Naive thymus-derived CD4-positive, alpha-beta T cell (primary cell): ENCODE measurements at regions not wholly inside any gene's neighbourhood (a gene's known extent, or its start where the extent isn't known, plus 50 kb on each side); places are given as distances from the start of the nearest gene placed in this dataset.

Experiments
- ATAC-seq: fragments of 150-1000 bp; cut with Tn5 transposase; 2 replicates; pipeline ENCODE4 v1.10.0; 2021; ENCODE audit warnings: mild to moderate bottlenecking, moderate library complexity
- CTCF ChIA-PET: fragments of 350-600 bp; sonication (Branson Sonifier 250); formaldehyde crosslinking; loops from one replicate; lab custom pipeline; 2021; ENCODE audit warnings: antibody characterized with exemption; lab: Charles Lee
- POLR2A ChIA-PET: fragments of 350-600 bp; sonication (Branson Sonifier 250); formaldehyde crosslinking; loops from one replicate; lab custom pipeline; 2021; ENCODE audit warnings: antibody characterized with exemption, inconsistent platforms; lab: Charles Lee
- DNase-seq, 9 donors: peaks; one replicate each; pipeline versions ENCODE4 v3.0.0 to v3.0.0-alpha.2; 2020 to 2022; ENCODE audit warnings: mixed read lengths in 1 of 9
- H3K27ac ChIP-seq: one replicate; pipeline ENCODE4 v1.7.0; 2013; ENCODE audit warnings: mild to moderate bottlenecking, low read depth, low read length, moderate library complexity
- H3K27me3 ChIP-seq, 2 donors: one replicate each; pipeline ENCODE4 v1.7.0; 2013; ENCODE audit warnings: low read length in 2 of 2, mild to moderate bottlenecking in 2 of 2, moderate library complexity in 2 of 2; ENCODE audit not compliant: control insufficient read depth in 2 of 2, insufficient read depth in 2 of 2
- H3K36me3 ChIP-seq, 3 experiments: 1 replicate in 2 of 3; 2 replicates in 1 of 3; pipeline ENCODE4 v1.7.0; 2013; ENCODE audit warnings: low read length in 3 of 3, mild to moderate bottlenecking in 3 of 3, moderate library complexity in 1 of 3; ENCODE audit not compliant: insufficient read depth in 3 of 3, control insufficient read depth in 2 of 3
- H3K4me1 ChIP-seq, 2 donors: one replicate each; pipeline ENCODE4 v1.7.0; 2013; ENCODE audit warnings: low read length in 2 of 2, mild to moderate bottlenecking in 2 of 2, moderate library complexity in 1 of 2; ENCODE audit not compliant: control insufficient read depth in 2 of 2, insufficient read depth in 2 of 2
- H3K4me3 ChIP-seq: 2 replicates; pipeline ENCODE4 v1.7.0; 2013; ENCODE audit warnings: mild to moderate bottlenecking, low read length
- H3K9me3 ChIP-seq, 3 experiments: 1 replicate in 2 of 3; 2 replicates in 1 of 3; pipeline ENCODE4 v1.7.0; 2013; ENCODE audit warnings: low read length in 3 of 3; ENCODE audit not compliant: control insufficient read depth in 2 of 3
- H3K27ac Mint-ChIP-seq, 9 donors: one replicate each; pipeline ENCODE4 v1.8.0; 2020 to 2022; ENCODE audit warnings: mixed read lengths in 9 of 9, mild to moderate bottlenecking in 8 of 9, moderate library complexity in 5 of 9, inconsistent platforms in 2 of 9
- H3K27me3 Mint-ChIP-seq, 5 donors: one replicate each; pipeline ENCODE4 v1.8.0; 2021 to 2022; ENCODE audit warnings: mixed read lengths in 5 of 5, mild to moderate bottlenecking in 1 of 5
- H3K36me3 Mint-ChIP-seq, 5 donors: one replicate each; pipeline ENCODE4 v1.8.0; 2020 to 2022; ENCODE audit warnings: mixed read lengths in 5 of 5, mild to moderate bottlenecking in 3 of 5, inconsistent platforms in 1 of 5
- H3K4me1 Mint-ChIP-seq, 7 donors: one replicate each; pipeline ENCODE4 v1.8.0; 2020 to 2022; ENCODE audit warnings: mixed read lengths in 7 of 7, mild to moderate bottlenecking in 3 of 7, inconsistent platforms in 1 of 7
- H3K4me3 Mint-ChIP-seq, 10 donors: one replicate each; pipeline ENCODE4 v1.8.0; 2020 to 2022; ENCODE audit warnings: mild to moderate bottlenecking in 10 of 10, mixed read lengths in 10 of 10, moderate library complexity in 6 of 10, inconsistent platforms in 2 of 10
- H3K9me3 Mint-ChIP-seq, 11 donors: one replicate each; pipeline ENCODE4 v1.8.0; 2020 to 2022; ENCODE audit warnings: mixed read lengths in 11 of 11, mild to moderate bottlenecking in 4 of 11, inconsistent platforms in 1 of 11, moderate library complexity in 1 of 11
- intact Hi-C, 2 donors: fragments of 100-400 bp; cut with micrococcal nuclease; formaldehyde crosslinking; loops; one replicate each; pipeline ENCODE4 v1.15.1; 2023

GRCh38 chr5:38046103-38046502 is 206.3 kb upstream of the GDNF start:
- intact Hi-C loops: no loop called here
- Mint-ChIP-seq H3K9me3 (peaks cover 0 to 3% (median 0%) of the 10 kb centered on the region in 11 donors), H3K36me3 (no peaks in the 10 kb centered on the region), H3K27ac (no peak overlapping the region), H3K4me3 (no peak overlapping the region), H3K4me1 (peaks cover 0 to 1% (median 0%) of the 10 kb centered on the region in 7 donors), H3K27me3 (peaks cover 0 to 9% (median 4%) of the 10 kb centered on the region in 5 donors)
- Histone ChIP-seq H3K27me3 (no peaks in the 10 kb centered on the region), H3K4me1 (no peaks in the 10 kb centered on the region), H3K36me3 (no peaks in the 10 kb centered on the region), H3K27ac (no peak overlapping the region), H3K4me3 (no peak overlapping the region), H3K9me3 (no peaks in the 10 kb centered on the region)
- ATAC-seq (no peak), DNase-seq (no peak)
- ChIA-PET CTCF (no interaction called here), POLR2A (no interaction called here)

- H3K36me3 ChIP-seq: no peaks in the 10 kb centered on the region
- no peak overlapping the region for H3K27ac Mint-ChIP-seq
- intact Hi-C loops: no loop called here
- ATAC-seq (no peak), DNase-seq (no peak)
- no peak overlapping the region for H3K4me3 ChIP-seq
- peaks cover 0 to 3% (median 0%) of the 10 kb centered on the region in 11 donors for H3K9me3 Mint-ChIP-seq
- H3K27me3 Mint-ChIP-seq: peaks cover 0 to 6% (median 4%) of the 10 kb centered on the region in 5 donors
- H3K4me1 ChIP-seq: no peaks in the 10 kb centered on the region
- ChIA-PET CTCF (no interaction called here), POLR2A (no interaction called here)
- H3K36me3 Mint-ChIP-seq: no peaks in the 10 kb centered on the region
- no peak overlapping the region for H3K27ac ChIP-seq
- H3K27me3 ChIP-seq: no peaks in the 10 kb centered on the region
- H3K4me3 Mint-ChIP-seq: no peak overlapping the region
- peaks cover 0 to under 1% (median 0%) of the 10 kb centered on the region in 7 donors for H3K4me1 Mint-ChIP-seq
- no peaks in the 10 kb centered on the region for H3K9me3 ChIP-seq
Observed at GRCh38 chr5:38045446-38045845, 205.6 kb upstream of the GDNF start.

GRCh38 chr5:38039826-38040225 is 200.0 kb upstream of the GDNF start:
- Histone ChIP-seq H3K9me3 (no peaks in the 10 kb centered on the region), H3K4me3 (no peak overlapping the region), H3K4me1 (no peaks in the 10 kb centered on the region), H3K36me3 (no peaks in the 10 kb centered on the region), H3K27ac (no peak overlapping the region), H3K27me3 (no peaks in the 10 kb centered on the region)
- peaks cover 0 to 7% (median 3%) of the 10 kb centered on the region in 5 donors for H3K27me3 Mint-ChIP-seq
- no peak overlapping the region for H3K4me3 Mint-ChIP-seq
- POLR2A ChIA-PET: no interaction called here
- intact Hi-C loops: no loop called here
- H3K36me3 Mint-ChIP-seq: no peaks in the 10 kb centered on the region
- ATAC-seq (no peak), DNase-seq (no peak)
- no peaks in the 10 kb centered on the region for H3K4me1 Mint-ChIP-seq
- H3K9me3 Mint-ChIP-seq: peaks cover 0 to 13% (median 0%) of the 10 kb centered on the region in 11 donors
- CTCF ChIA-PET: interaction anchor here (0.6 kb wide), 1 partner anchor 88 kb away, joined by 3 read pairs; no protein-coding TSS in a partner anchor
- no peak overlapping the region for H3K27ac Mint-ChIP-seq

- H3K4me1 ChIP-seq: no peaks in the 10 kb centered on the region
- intact Hi-C loops: no loop called here
- POLR2A ChIA-PET: no interaction called here
- no peak overlapping the region for H3K27ac ChIP-seq
- ATAC-seq (no peak), DNase-seq (no peak)
- Mint-ChIP-seq H3K9me3 (peaks cover 0 to 13% (median 0%) of the 10 kb centered on the region in 11 donors), H3K36me3 (no peaks in the 10 kb centered on the region), H3K27ac (no peak overlapping the region), H3K4me3 (no peak overlapping the region), H3K27me3 (peaks cover 0 to 7% (median 3%) of the 10 kb centered on the region in 5 donors), H3K4me1 (no peaks in the 10 kb centered on the region)
- no peaks in the 10 kb centered on the region for H3K36me3 ChIP-seq
- no peaks in the 10 kb centered on the region for H3K9me3 ChIP-seq
- H3K4me3 ChIP-seq: no peak overlapping the region
- CTCF ChIA-PET: no interaction called here
- H3K27me3 ChIP-seq: no peaks in the 10 kb centered on the region
Observed at GRCh38 chr5:38039091-38039490, 199.2 kb upstream of the GDNF start.

GRCh38 chr5:38036765-38037164 is 196.9 kb upstream of the GDNF start:
- H3K36me3 Mint-ChIP-seq: no peaks in the 10 kb centered on the region
- H3K27ac ChIP-seq: no peak overlapping the region
- ATAC-seq (no peak), DNase-seq (no peak)
- H3K4me3 Mint-ChIP-seq: no peak overlapping the region
- H3K9me3 Mint-ChIP-seq: peaks cover 0 to 13% (median 0%) of the 10 kb centered on the region in 11 donors
- no peak overlapping the region for H3K27ac Mint-ChIP-seq
- H3K27me3 Mint-ChIP-seq: peaks cover 0 to 7% (median 0%) of the 10 kb centered on the region in 5 donors
- no peaks in the 10 kb centered on the region for H3K4me1 ChIP-seq
- CTCF ChIA-PET: no interaction called here
- no peaks in the 10 kb centered on the region for H3K36me3 ChIP-seq
- no peak overlapping the region for H3K4me3 ChIP-seq
- H3K9me3 ChIP-seq: no peaks in the 10 kb centered on the region
- H3K4me1 Mint-ChIP-seq: no peaks in the 10 kb centered on the region
- POLR2A ChIA-PET: no interaction called here
- intact Hi-C loops: no loop called here
- no peaks in the 10 kb centered on the region for H3K27me3 ChIP-seq

- peaks cover 0 to 12% (median 0%) of the 10 kb centered on the region in 5 donors for H3K27me3 Mint-ChIP-seq
- POLR2A ChIA-PET: no interaction called here
- Histone ChIP-seq H3K4me1 (no peaks in the 10 kb centered on the region), H3K4me3 (no peak overlapping the region), H3K27ac (no peak overlapping the region), H3K36me3 (no peaks in the 10 kb centered on the region), H3K9me3 (no peaks in the 10 kb centered on the region), H3K27me3 (no peaks in the 10 kb centered on the region)
- intact Hi-C loops: no loop called here
- no peaks in the 10 kb centered on the region for H3K4me1 Mint-ChIP-seq
- no peak overlapping the region for H3K27ac Mint-ChIP-seq
- no peak for ATAC-seq
- DNase-seq: no peak
- CTCF ChIA-PET: no interaction called here
- H3K36me3 Mint-ChIP-seq: no peaks in the 10 kb centered on the region
- H3K4me3 Mint-ChIP-seq: no peak overlapping the region
- peaks cover 0 to 8% (median 0%) of the 10 kb centered on the region in 11 donors for H3K9me3 Mint-ChIP-seq
Observed at GRCh38 chr5:38032149-38032548, 192.3 kb upstream of the GDNF start.

GRCh38 chr5:38031304-38031703 is 191.5 kb upstream of the GDNF start:
- Mint-ChIP-seq H3K27me3 (peaks cover 0 to 12% (median 0%) of the 10 kb centered on the region in 5 donors), H3K27ac (no peak overlapping the region), H3K4me3 (no peak overlapping the region), H3K4me1 (no peaks in the 10 kb centered on the region), H3K36me3 (no peaks in the 10 kb centered on the region), H3K9me3 (peaks cover 0 to 6% (median 0%) of the 10 kb centered on the region in 11 donors)
- CTCF ChIA-PET: no interaction called here
- H3K4me1 ChIP-seq: no peaks in the 10 kb centered on the region
- intact Hi-C loops: no loop called here
- ATAC-seq: no peak
- no peak for DNase-seq
- no peaks in the 10 kb centered on the region for H3K27me3 ChIP-seq
- no peak overlapping the region for H3K4me3 ChIP-seq
- no peaks in the 10 kb centered on the region for H3K9me3 ChIP-seq
- no peak overlapping the region for H3K27ac ChIP-seq
- POLR2A ChIA-PET: no interaction called here
- no peaks in the 10 kb centered on the region for H3K36me3 ChIP-seq
